ENCODE measurements at regions not wholly inside any gene's neighbourhood (a gene's known extent, or its start where the extent isn't known, plus 50 kb on each side); places are given as distances from the start of the nearest gene placed in this dataset.

DNA sequence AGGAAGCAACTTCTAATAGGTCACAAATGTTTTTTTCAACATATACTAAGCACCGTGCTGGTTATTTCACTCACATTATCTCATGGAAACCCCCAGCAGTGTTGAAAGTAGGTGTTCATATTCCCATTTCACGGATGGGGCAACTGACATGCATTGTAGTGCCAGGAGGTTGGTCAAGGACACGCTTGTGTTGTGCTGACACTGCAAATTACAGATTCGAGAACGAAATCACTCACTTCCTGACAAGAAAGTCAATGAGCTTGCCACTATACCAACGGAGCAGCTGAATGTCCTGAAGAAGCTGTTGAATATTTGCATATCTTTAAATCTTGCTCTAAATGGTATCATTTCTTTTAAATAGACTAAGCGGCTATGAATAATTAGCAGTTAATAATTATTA, 378.0 kb upstream of the C16orf82 start:
- TF ChIP-seq CTCF (IDR thresholded peaks at IDR 0.05; ENCODE audit: unreplicated experiment): no peak

GRCh38 chr16:26692658-26693057, 374.1 kb upstream of the C16orf82 start:
- no peak for DNase-seq (ENCODE audit: unreplicated experiment)
- no peaks in the 10 kb centered on the region for H3K27me3 Mint-ChIP-seq (ENCODE audit: insufficient read depth, unreplicated experiment)
- peaks cover 49% of the 10 kb centered on the region for H3K9me3 Mint-ChIP-seq (ENCODE audit: unreplicated experiment)
- BruUV-seq (replicated peaks): no TSS peak
- H3K27ac Mint-ChIP-seq (ENCODE audit: low read depth, unreplicated experiment): no peak overlapping the region
- TF ChIP-seq CTCF (IDR thresholded peaks at IDR 0.05; ENCODE audit: unreplicated experiment): no peak
- H3K4me1 Mint-ChIP-seq (ENCODE audit: insufficient read depth, unreplicated experiment): no peaks in the 10 kb centered on the region
- ChIA-PET POLR2A (no interaction called here), CTCF (no interaction called here)
- H3K4me3 Mint-ChIP-seq (ENCODE audit: unreplicated experiment): no peak overlapping the region
- H3K36me3 Mint-ChIP-seq (ENCODE audit: insufficient read depth, unreplicated experiment): peaks cover under 1% of the 10 kb centered on the region
- intact Hi-C loops (cut with micrococcal nuclease): no loop called here

More for the DNA sequence above, 378.0 kb upstream of the C16orf82 start:
- Mint-ChIP-seq H3K36me3 (ENCODE audit: insufficient read depth, unreplicated experiment) (peaks cover 6% of the 10 kb centered on the region), H3K4me1 (ENCODE audit: insufficient read depth, unreplicated experiment) (no peaks in the 10 kb centered on the region), H3K4me3 (ENCODE audit: unreplicated experiment) (no peak overlapping the region), H3K9me3 (ENCODE audit: unreplicated experiment) (peaks cover 42% of the 10 kb centered on the region), H3K27ac (ENCODE audit: low read depth, unreplicated experiment) (no peak overlapping the region), H3K27me3 (ENCODE audit: insufficient read depth, unreplicated experiment) (no peaks in the 10 kb centered on the region)
- CTCF ChIA-PET: no interaction called here
- POLR2A ChIA-PET: no interaction called here
- no TSS peak for BruUV-seq (replicated peaks)
- DNase-seq (ENCODE audit: unreplicated experiment): no peak
- intact Hi-C loops (cut with micrococcal nuclease): no loop called here

GRCh38 chr16:26697807-26698206, 368.9 kb upstream of the C16orf82 start:
- H3K4me1 Mint-ChIP-seq (ENCODE audit: insufficient read depth, unreplicated experiment): no peaks in the 10 kb centered on the region
- ChIA-PET CTCF (no interaction called here), POLR2A (no interaction called here)
- no peak for TF ChIP-seq CTCF (IDR thresholded peaks at IDR 0.05; ENCODE audit: unreplicated experiment)
- DNase-seq (ENCODE audit: unreplicated experiment): no peak
- no peak overlapping the region for H3K27ac Mint-ChIP-seq (ENCODE audit: low read depth, unreplicated experiment)
- no TSS peak for BruUV-seq (replicated peaks)
- H3K36me3 Mint-ChIP-seq (ENCODE audit: insufficient read depth, unreplicated experiment): no peaks in the 10 kb centered on the region
- H3K27me3 Mint-ChIP-seq (ENCODE audit: insufficient read depth, unreplicated experiment): no peaks in the 10 kb centered on the region
- no peak overlapping the region for H3K4me3 Mint-ChIP-seq (ENCODE audit: unreplicated experiment)
- intact Hi-C loops (cut with micrococcal nuclease): no loop called here
- peaks cover 57% of the 10 kb centered on the region for H3K9me3 Mint-ChIP-seq (ENCODE audit: unreplicated experiment)

- ChIA-PET CTCF (no interaction called here), POLR2A (no interaction called here)
- TF ChIP-seq CTCF (IDR thresholded peaks at IDR 0.05; ENCODE audit: unreplicated experiment): no peak
- Mint-ChIP-seq H3K9me3 (ENCODE audit: unreplicated experiment) (peaks cover 52% of the 10 kb centered on the region), H3K4me3 (ENCODE audit: unreplicated experiment) (no peak overlapping the region), H3K36me3 (ENCODE audit: insufficient read depth, unreplicated experiment) (no peaks in the 10 kb centered on the region), H3K27me3 (ENCODE audit: insufficient read depth, unreplicated experiment) (no peaks in the 10 kb centered on the region), H3K4me1 (ENCODE audit: insufficient read depth, unreplicated experiment) (no peaks in the 10 kb centered on the region), H3K27ac (ENCODE audit: low read depth, unreplicated experiment) (no peak overlapping the region)
- BruUV-seq (replicated peaks): no TSS peak
- no peak for DNase-seq (ENCODE audit: unreplicated experiment)
- intact Hi-C loops (cut with micrococcal nuclease): no loop called here
Observed at GRCh38 chr16:26700250-26700649, 366.5 kb upstream of the C16orf82 start.

Data from MCF 10A (cell line).